GM23338 (cell line): ENCODE measurements at regions not wholly inside any gene's neighbourhood (a gene's known extent, or its start where the extent isn't known, plus 50 kb on each side); places are given as distances from the start of the nearest gene placed in this dataset.

Source experiments
- CREB1 ChIP-seq: fragments of 250-450 bp; sonication (Bioruptor Pico); IDR thresholded peaks from 2 replicates; pipeline ENCODE4 v1.5.0; 2020; ENCODE audit warnings: low read depth, mild to moderate bottlenecking, moderate library complexity
- EZH2 ChIP-seq: fragments of 200-600 bp; sonication (generic); IDR thresholded peaks from one replicate; pipeline ENCODE4 v1.8.0; 2017; ENCODE audit warnings: antibody characterized with exemption, mild to moderate bottlenecking, low read depth; ENCODE audit not compliant: unreplicated experiment
- EZH2phosphoT487 ChIP-seq: fragments of 200-600 bp; sonication (generic); IDR thresholded peaks from one replicate; pipeline ENCODE4 v1.8.1; 2018; ENCODE audit warnings: antibody characterized with exemption; ENCODE audit not compliant: unreplicated experiment
- POLR2AphosphoS5 ChIP-seq: IDR thresholded peaks from 2 replicates; pipeline ENCODE4 v1.6.1; 2016; ENCODE audit warnings: antibody characterized with exemption, low read depth
- STAT1 ChIP-seq: IDR thresholded peaks from one replicate; pipeline ENCODE4 v1.6.1; 2016; ENCODE audit warnings: antibody characterized with exemption; ENCODE audit not compliant: unreplicated experiment
- TF ChIP-seq, protein P1 (sequence below), 2 experiments: fragments of 200-600 bp in 1 of 2; sonication (generic) in 1 of 2; conservative IDR thresholded peaks; 2 replicates each; pipeline versions ENCODE4 v1.5.1 to v1.6.1; 2016 to 2017; ENCODE audit warnings: antibody characterized with exemption in 2 of 2, low read depth in 2 of 2, mild to moderate bottlenecking in 2 of 2, moderate library complexity in 1 of 2
- TF ChIP-seq, protein P2 (sequence below): IDR thresholded peaks from one replicate; pipeline ENCODE4 v1.6.1; 2018; ENCODE audit warnings: antibody characterized with exemption; ENCODE audit not compliant: unreplicated experiment

DNA sequence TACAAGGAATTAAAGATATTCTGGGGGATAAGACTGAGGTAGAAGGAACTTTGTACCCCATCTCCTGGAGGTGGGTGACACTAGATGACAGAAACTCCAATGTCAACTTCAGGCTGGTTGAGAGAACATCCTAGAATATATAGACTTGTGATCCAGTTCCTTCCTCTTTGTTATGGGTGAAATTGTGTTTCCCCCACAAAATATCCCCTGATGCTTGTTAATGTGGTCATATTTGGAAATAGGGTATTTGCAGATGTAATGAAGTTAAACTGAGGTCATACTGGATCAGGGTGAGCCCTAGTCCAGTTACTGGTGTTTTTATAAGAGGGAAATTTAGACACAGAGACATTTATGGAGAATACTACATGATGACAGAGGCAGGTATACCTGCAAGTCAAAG lies 114.0 kb upstream of the NAMPT start:
- TF ChIP-seq STAT1 (no peak), CREB1 (CRISPR knock-in tag) (no peak), EZH2 (no peak), POLR2AphosphoS5 (no peak), EZH2phosphoT487 (no peak)
- TF ChIP-seq, protein P1, sequence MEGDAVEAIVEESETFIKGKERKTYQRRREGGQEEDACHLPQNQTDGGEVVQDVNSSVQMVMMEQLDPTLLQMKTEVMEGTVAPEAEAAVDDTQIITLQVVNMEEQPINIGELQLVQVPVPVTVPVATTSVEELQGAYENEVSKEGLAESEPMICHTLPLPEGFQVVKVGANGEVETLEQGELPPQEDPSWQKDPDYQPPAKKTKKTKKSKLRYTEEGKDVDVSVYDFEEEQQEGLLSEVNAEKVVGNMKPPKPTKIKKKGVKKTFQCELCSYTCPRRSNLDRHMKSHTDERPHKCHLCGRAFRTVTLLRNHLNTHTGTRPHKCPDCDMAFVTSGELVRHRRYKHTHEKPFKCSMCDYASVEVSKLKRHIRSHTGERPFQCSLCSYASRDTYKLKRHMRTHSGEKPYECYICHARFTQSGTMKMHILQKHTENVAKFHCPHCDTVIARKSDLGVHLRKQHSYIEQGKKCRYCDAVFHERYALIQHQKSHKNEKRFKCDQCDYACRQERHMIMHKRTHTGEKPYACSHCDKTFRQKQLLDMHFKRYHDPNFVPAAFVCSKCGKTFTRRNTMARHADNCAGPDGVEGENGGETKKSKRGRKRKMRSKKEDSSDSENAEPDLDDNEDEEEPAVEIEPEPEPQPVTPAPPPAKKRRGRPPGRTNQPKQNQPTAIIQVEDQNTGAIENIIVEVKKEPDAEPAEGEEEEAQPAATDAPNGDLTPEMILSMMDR (conservative IDR thresholded peaks at IDR 0.05; ENCODE audit: low read depth in 2 of 2): no peak
- TF ChIP-seq, protein P2, sequence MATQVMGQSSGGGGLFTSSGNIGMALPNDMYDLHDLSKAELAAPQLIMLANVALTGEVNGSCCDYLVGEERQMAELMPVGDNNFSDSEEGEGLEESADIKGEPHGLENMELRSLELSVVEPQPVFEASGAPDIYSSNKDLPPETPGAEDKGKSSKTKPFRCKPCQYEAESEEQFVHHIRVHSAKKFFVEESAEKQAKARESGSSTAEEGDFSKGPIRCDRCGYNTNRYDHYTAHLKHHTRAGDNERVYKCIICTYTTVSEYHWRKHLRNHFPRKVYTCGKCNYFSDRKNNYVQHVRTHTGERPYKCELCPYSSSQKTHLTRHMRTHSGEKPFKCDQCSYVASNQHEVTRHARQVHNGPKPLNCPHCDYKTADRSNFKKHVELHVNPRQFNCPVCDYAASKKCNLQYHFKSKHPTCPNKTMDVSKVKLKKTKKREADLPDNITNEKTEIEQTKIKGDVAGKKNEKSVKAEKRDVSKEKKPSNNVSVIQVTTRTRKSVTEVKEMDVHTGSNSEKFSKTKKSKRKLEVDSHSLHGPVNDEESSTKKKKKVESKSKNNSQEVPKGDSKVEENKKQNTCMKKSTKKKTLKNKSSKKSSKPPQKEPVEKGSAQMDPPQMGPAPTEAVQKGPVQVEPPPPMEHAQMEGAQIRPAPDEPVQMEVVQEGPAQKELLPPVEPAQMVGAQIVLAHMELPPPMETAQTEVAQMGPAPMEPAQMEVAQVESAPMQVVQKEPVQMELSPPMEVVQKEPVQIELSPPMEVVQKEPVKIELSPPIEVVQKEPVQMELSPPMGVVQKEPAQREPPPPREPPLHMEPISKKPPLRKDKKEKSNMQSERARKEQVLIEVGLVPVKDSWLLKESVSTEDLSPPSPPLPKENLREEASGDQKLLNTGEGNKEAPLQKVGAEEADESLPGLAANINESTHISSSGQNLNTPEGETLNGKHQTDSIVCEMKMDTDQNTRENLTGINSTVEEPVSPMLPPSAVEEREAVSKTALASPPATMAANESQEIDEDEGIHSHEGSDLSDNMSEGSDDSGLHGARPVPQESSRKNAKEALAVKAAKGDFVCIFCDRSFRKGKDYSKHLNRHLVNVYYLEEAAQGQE: no peak
